ENCODE measurements at regions not wholly inside any gene's neighbourhood (a gene's known extent, or its start where the extent isn't known, plus 50 kb on each side); places are given as distances from the start of the nearest gene placed in this dataset.

DNA sequence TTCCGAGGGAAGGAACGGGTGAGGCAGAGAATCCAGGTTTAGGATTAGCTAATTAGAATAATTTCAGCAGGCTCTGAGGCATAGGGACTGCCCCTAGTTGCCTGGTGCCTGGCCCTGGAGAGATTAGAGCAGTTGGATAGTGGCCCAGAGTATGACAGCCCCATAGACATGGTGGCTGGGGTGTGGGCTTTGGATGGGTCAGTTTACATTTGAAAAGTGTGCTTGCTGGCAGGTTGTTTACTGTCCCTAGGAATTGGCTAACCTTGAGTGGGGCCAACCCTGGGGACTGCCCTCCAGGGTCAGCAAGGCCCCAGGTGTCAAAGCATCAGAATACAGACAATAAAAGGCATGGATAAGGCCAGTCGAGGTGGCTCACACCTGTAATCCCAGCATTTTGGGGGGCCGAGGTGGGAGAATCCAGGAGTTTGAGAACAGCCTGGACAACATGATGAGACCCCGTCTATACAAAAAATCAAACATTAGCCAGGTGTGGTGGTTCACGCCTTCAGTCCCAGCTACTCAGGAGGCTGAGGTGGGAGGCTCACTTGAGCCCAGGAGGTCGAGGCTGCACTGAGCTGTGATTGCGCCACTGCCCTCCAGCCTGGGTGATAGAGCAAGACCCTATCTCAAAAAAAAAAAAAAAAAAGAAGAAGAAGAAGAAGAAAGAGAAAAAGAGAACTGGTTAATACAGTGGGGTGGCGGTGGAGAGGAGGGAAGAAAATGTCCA lies 182.3 kb upstream of the PWP1 start:
- intact Hi-C loops (cut with DNase I) = no loop called here
- no peak for DNase-seq
- Histone ChIP-seq H3K4me3 (no peak overlapping the region), H3K36me3 (no peaks in the 10 kb centered on the region), H3K27me3 (no peaks in the 10 kb centered on the region), H3K27ac (no peak overlapping the region), H3K4me1 (no peaks in the 10 kb centered on the region), H3K9me3 (no peaks in the 10 kb centered on the region)
- no peak for TF ChIP-seq POLR2A (IDR thresholded peaks at IDR 0.05)
- TF ChIP-seq, protein P1, sequence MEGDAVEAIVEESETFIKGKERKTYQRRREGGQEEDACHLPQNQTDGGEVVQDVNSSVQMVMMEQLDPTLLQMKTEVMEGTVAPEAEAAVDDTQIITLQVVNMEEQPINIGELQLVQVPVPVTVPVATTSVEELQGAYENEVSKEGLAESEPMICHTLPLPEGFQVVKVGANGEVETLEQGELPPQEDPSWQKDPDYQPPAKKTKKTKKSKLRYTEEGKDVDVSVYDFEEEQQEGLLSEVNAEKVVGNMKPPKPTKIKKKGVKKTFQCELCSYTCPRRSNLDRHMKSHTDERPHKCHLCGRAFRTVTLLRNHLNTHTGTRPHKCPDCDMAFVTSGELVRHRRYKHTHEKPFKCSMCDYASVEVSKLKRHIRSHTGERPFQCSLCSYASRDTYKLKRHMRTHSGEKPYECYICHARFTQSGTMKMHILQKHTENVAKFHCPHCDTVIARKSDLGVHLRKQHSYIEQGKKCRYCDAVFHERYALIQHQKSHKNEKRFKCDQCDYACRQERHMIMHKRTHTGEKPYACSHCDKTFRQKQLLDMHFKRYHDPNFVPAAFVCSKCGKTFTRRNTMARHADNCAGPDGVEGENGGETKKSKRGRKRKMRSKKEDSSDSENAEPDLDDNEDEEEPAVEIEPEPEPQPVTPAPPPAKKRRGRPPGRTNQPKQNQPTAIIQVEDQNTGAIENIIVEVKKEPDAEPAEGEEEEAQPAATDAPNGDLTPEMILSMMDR (IDR thresholded peaks at IDR 0.05) = no peak
- WGBS, 2 donors = 83 to 85% methylated on average over 4 to 7 of the region's 9 CpGs

DNA sequence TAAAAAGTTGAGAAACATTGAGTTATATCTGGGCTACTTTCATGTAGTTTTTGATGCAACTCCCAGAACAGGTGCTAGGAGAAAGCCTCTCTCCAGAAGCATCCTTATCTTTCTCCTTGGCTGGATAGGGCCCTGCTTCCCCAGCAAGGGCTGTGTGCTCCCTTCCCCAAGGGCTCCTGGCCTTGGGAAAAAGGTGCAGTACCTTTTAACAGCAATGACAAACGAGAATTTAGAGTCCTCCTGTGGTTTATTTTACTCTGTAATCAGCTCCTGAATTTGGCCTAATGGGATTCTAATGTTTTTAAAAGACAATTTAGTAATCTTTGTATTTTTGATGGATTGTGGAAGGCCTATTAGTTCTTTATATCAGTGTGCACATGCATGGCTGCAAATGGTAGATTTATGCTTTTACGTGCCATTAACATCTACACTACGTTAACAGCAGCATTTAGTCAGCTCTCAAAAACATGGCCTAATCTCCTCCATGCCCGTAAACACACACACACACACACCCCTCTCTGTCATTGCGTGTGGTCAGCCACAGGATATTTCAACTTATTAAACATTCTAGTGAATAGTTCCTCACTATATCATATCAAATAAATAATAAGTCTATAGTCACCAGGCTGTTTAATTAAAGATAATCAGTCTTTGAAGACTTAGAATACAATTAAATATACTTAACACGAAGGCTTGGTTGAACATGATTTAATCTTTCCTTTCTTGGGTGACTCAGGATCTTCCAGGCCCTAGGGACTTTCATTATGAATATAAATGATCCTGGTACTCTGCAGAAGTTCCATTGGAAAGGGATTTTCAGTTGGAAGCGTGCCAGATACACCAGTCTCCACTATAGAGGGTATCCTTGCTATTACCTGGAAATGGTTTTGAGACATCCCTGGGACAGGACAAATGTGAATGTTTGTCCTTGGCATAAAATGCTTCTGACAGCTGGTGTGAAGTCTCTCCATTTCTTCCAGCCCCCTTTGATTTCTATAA lies 181.4 kb upstream of the PWP1 start:
- Histone ChIP-seq H3K27me3 (no peaks in the 10 kb centered on the region), H3K4me1 (no peaks in the 10 kb centered on the region), H3K27ac (no peak overlapping the region), H3K36me3 (no peaks in the 10 kb centered on the region), H3K9me3 (no peaks in the 10 kb centered on the region), H3K4me3 (no peak overlapping the region)
- TF ChIP-seq POLR2A (IDR thresholded peaks at IDR 0.05) = no peak
- TF ChIP-seq, protein P1 (IDR thresholded peaks at IDR 0.05) = no peak
- intact Hi-C loops (cut with DNase I) = no loop called here
- no peak for DNase-seq
- WGBS, 2 donors = 46 to 51% methylated on average over 7 of the region's 7 CpGs

DNA sequence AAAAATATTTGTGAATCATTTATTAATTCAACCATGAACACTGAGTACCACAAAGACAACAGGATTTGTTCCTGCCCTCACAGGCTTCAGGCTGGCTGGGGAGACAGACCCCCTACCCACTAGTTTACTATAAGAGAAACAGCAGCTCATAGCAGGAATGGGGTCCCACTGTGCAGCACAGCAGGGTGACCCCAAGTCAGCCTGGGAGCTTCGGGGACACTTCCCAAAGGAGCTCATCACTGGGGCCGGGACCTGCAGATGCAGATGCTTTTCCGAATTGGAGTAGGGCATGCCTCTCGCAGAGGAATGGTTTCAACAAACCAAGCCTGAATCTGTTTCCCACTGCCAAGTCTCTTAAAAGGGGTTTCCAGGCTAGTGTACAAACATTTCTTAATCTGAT lies 176.2 kb upstream of the PWP1 start:
- DNase-seq = no peak
- Histone ChIP-seq H3K4me3 (no peak overlapping the region), H3K36me3 (no peaks in the 10 kb centered on the region), H3K9me3 (no peaks in the 10 kb centered on the region), H3K27me3 (no peaks in the 10 kb centered on the region), H3K27ac (no peak overlapping the region), H3K4me1 (no peaks in the 10 kb centered on the region)
- TF ChIP-seq, protein P1 (IDR thresholded peaks at IDR 0.05) = no peak
- TF ChIP-seq POLR2A (IDR thresholded peaks at IDR 0.05) = no peak
- WGBS, 2 donors = 68 to 89% methylated on average over 3 to 4 of the region's 4 CpGs
- intact Hi-C loops (cut with DNase I) = no loop called here

DNA sequence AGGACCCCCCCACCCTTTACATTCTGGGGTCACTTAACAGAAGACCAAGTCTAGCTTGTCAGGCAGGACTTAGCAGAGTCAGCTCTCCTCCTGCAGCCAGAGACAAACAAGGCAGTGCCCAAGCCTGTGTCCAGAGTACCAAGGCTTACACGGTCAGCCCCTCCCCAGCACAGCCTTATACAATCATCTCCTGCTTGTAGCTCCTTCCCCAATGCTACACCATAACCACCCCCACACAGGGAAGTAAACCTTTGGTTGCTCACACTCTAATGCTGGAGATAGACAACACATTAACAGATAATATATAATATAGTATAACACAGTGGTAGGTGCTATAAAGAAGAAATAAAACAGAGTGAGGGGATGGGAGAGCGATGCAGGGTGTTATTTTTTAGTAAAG lies 175.4 kb upstream of the PWP1 start:
- DNase-seq = no peak
- Histone ChIP-seq H3K27ac (no peak overlapping the region), H3K9me3 (no peaks in the 10 kb centered on the region), H3K4me3 (no peak overlapping the region), H3K4me1 (peaks cover 0 to 6% (median 4%) of the 10 kb centered on the region in 3 donors), H3K36me3 (no peaks in the 10 kb centered on the region), H3K27me3 (no peaks in the 10 kb centered on the region)
- 75 to 81% methylated on average over 2 of the region's 2 CpGs for WGBS, 2 donors
- intact Hi-C loops (cut with DNase I) = no loop called here
- TF ChIP-seq, protein P1 (IDR thresholded peaks at IDR 0.05) = no peak
- no peak for TF ChIP-seq POLR2A (IDR thresholded peaks at IDR 0.05)

DNA sequence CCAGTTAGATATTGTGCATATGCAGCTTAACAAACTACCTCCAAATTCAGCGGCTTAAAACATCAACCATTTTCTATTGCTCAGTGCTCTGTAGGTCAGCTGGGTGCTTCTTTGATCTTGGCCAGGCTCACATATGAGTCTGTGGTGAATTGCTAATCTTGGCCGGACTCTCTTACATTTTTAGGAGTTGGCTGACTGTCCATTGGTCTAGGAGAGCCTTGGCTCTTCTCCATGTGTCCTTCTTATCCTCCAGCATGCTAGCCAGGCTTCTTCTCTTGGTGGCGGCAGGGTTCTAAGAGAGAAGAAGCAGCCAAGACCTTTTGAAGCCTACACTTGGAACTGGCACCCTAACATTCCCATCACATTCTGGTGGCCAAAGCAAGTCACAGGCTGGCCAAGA lies 174.3 kb upstream of the PWP1 start:
- no peaks in the 10 kb centered on the region for H3K27me3 ChIP-seq
- H3K36me3 ChIP-seq = no peaks in the 10 kb centered on the region
- H3K4me1 ChIP-seq = peaks cover 5 to 17% (median 7%) of the 10 kb centered on the region in 3 donors

More for the DNA sequence above, 174.3 kb upstream of the PWP1 start:
- Histone ChIP-seq H3K27ac (no peak overlapping the region), H3K4me3 (no peak overlapping the region), H3K9me3 (no peaks in the 10 kb centered on the region)
- TF ChIP-seq POLR2A (IDR thresholded peaks at IDR 0.05) = no peak
- TF ChIP-seq, protein P1 (IDR thresholded peaks at IDR 0.05) = no peak
- DNase-seq = no peak
- WGBS, 2 donors = 63 to 82% methylated on average over 3 of the region's 3 CpGs
- intact Hi-C loops (cut with DNase I) = no loop called here

Measured in esophagus squamous epithelium (tissue), 5 donors.